Osteoblast (primary cell): ENCODE measurements at regions not wholly inside any gene's neighbourhood (a gene's known extent, or its start where the extent isn't known, plus 50 kb on each side); places are given as distances from the start of the nearest gene placed in this dataset.

Source experiments
- DNase-seq: peaks from one replicate; pipeline ENCODE4 v3.0.0; 2011; ENCODE audit warnings: low spot score, mixed read lengths; ENCODE audit not compliant: insufficient read length; ENCODE audit errors: missing footprints
- H2AFZ ChIP-seq: 2 replicates; pipeline ENCODE4 v1.6.0; 2011; ENCODE audit warnings: mild to moderate bottlenecking, low read length
- H3K27ac ChIP-seq: 2 replicates; pipeline ENCODE4 v1.5.1; 2011; ENCODE audit warnings: mild to moderate bottlenecking, low read depth, low read length, moderate library complexity
- H3K27me3 ChIP-seq: 2 replicates; pipeline ENCODE4 v1.6.0; 2012; ENCODE audit warnings: mild to moderate bottlenecking, control low read depth, inconsistent platforms, low read length, moderate library complexity; ENCODE audit not compliant: insufficient read depth
- H3K36me3 ChIP-seq: 2 replicates; pipeline ENCODE4 v1.5.1; 2011; ENCODE audit warnings: mild to moderate bottlenecking, low read length, control low read depth, moderate library complexity; ENCODE audit not compliant: insufficient read depth
- H3K4me1 ChIP-seq: 2 replicates; pipeline ENCODE4 v1.5.1; 2011; ENCODE audit warnings: mild to moderate bottlenecking, low read length, control low read depth, moderate library complexity; ENCODE audit not compliant: insufficient read depth
- H3K4me2 ChIP-seq: 2 replicates; pipeline ENCODE4 v1.6.0; 2011; ENCODE audit warnings: mild to moderate bottlenecking, low read length; ENCODE audit not compliant: insufficient read depth
- H3K4me3 ChIP-seq: fragments of 200-600 bp; sonication (generic); 3 replicates; pipeline ENCODE4 v1.5.1; 2012; ENCODE audit warnings: mild to moderate bottlenecking, low read length, inconsistent platforms; ENCODE audit not compliant: insufficient read depth
- H3K79me2 ChIP-seq: 2 replicates; pipeline ENCODE4 v1.6.0; 2012; ENCODE audit warnings: mild to moderate bottlenecking, low read length, control low read depth, inconsistent platforms; ENCODE audit not compliant: insufficient read depth
- H3K9me3 ChIP-seq: 2 replicates; pipeline ENCODE4 v1.5.1; 2011; ENCODE audit warnings: low read depth, low read length, control low read depth
- H4K20me1 ChIP-seq: 2 replicates; pipeline ENCODE4 v1.6.0; 2012; ENCODE audit warnings: mild to moderate bottlenecking, low read length, control low read depth; ENCODE audit not compliant: insufficient read depth
- TF ChIP-seq, protein P1 (sequence below): IDR thresholded peaks from 2 replicates; pipeline ENCODE4 v1.5.1; 2011; ENCODE audit warnings: mild to moderate bottlenecking, low read depth, low read length, moderate library complexity; ENCODE audit errors: extremely low read depth

DNA sequence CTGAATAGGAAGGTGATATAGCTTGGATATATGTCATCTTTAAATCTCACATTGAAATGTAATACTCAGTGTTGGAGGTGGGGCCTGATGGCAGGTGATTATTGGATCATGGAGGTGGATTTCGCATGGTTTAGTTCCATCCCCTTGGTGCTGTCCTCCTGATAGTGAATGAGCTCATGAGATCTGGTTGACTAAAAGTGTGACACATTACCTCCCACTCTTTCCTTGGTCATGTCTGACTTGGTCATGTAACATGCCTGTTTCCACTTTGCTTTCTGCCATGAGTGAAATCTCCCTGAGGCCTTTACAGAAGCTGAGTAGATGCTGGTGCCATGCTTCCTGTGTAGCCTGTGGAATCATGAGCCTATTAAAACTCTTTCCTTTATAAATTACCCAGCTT lies 664.5 kb upstream of the NR5A2 start:
- TF ChIP-seq, protein P1, sequence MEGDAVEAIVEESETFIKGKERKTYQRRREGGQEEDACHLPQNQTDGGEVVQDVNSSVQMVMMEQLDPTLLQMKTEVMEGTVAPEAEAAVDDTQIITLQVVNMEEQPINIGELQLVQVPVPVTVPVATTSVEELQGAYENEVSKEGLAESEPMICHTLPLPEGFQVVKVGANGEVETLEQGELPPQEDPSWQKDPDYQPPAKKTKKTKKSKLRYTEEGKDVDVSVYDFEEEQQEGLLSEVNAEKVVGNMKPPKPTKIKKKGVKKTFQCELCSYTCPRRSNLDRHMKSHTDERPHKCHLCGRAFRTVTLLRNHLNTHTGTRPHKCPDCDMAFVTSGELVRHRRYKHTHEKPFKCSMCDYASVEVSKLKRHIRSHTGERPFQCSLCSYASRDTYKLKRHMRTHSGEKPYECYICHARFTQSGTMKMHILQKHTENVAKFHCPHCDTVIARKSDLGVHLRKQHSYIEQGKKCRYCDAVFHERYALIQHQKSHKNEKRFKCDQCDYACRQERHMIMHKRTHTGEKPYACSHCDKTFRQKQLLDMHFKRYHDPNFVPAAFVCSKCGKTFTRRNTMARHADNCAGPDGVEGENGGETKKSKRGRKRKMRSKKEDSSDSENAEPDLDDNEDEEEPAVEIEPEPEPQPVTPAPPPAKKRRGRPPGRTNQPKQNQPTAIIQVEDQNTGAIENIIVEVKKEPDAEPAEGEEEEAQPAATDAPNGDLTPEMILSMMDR = no peak
- Histone ChIP-seq H3K4me2 (no peak overlapping the region), H3K27me3 (no peaks in the 10 kb centered on the region), H3K79me2 (no peaks in the 10 kb centered on the region), H3K4me1 (no peaks in the 10 kb centered on the region), H3K9me3 (no peaks in the 10 kb centered on the region), H3K27ac (no peak overlapping the region), H4K20me1 (no peaks in the 10 kb centered on the region), H3K4me3 (no peak overlapping the region), H3K36me3 (no peaks in the 10 kb centered on the region), H2AFZ (no peak overlapping the region)
- no peak for DNase-seq

DNA sequence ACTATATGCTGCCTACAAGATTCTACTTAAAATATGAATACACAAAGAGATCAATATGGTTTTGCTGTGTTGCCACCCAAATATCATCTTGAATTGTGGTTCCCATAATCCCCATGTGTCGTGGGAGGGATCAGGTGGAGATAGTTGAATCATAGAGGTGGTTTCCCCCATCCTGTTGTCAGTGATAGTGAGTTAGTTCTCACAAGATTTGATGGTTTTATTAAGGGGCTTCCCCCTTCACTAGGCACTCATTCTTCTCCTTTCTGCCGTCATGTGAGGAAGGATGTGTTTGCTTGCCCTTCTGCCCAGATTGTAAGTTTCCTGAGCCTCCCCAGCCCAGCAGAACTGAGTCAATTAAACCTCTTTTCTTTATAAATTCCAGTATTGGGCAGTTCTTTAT lies 654.4 kb upstream of the NR5A2 start:
- Histone ChIP-seq H3K4me3 (no peak overlapping the region), H3K9me3 (no peaks in the 10 kb centered on the region), H3K4me1 (no peaks in the 10 kb centered on the region), H3K36me3 (no peaks in the 10 kb centered on the region), H4K20me1 (no peaks in the 10 kb centered on the region), H2AFZ (no peak overlapping the region), H3K79me2 (no peaks in the 10 kb centered on the region), H3K27ac (no peak overlapping the region), H3K4me2 (no peak overlapping the region), H3K27me3 (no peaks in the 10 kb centered on the region)
- TF ChIP-seq, protein P1 = no peak
- DNase-seq = no peak

DNA sequence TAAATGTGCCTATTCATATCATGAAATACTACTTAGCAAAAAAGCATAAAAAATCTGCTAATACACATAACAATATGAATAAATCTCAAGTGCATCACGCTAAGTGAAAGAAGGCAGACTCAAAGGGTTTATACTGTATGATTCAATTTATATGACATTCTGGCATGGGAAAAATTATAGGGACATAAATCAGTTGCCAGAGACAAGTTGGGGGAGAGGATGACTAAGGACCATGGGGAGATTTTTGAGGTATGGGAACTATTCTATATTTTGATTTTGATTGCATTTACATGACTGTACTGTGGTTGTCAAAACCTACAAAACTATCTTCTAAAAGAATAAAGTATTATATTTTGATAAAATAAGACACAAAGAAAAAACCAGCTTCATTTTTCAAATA lies 650.3 kb upstream of the NR5A2 start:
- no peaks in the 10 kb centered on the region for H3K4me1 ChIP-seq
- TF ChIP-seq, protein P1 = no peak
- H3K9me3 ChIP-seq = no peaks in the 10 kb centered on the region
- no peaks in the 10 kb centered on the region for H3K79me2 ChIP-seq
- H3K27me3 ChIP-seq = no peaks in the 10 kb centered on the region
- no peak overlapping the region for H2AFZ ChIP-seq
- no peak overlapping the region for H3K4me2 ChIP-seq
- H3K36me3 ChIP-seq = no peaks in the 10 kb centered on the region
- H3K4me3 ChIP-seq = no peak overlapping the region
- no peak overlapping the region for H3K27ac ChIP-seq
- no peaks in the 10 kb centered on the region for H4K20me1 ChIP-seq
- DNase-seq = no peak

DNA sequence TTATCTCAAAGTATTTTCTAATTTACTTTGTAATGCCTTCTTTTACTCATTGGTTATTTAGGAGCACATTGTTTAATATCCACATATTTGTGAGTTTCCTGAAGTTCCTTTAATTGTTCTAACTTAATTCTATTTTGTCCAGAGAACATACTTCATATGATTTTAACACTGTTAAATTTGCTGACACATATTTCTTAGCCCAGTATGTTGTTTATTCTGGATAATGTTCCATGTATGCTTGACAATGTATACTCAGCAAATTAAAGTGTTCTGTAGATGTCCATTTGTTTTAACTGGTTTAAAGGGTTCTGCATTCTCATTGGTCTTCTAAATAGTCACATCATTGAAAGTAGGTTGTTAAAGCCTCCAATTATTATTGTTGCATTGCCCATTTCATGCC lies 643.7 kb upstream of the NR5A2 start:
- DNase-seq = no peak
- TF ChIP-seq, protein P1 = no peak
- no peak overlapping the region for H2AFZ ChIP-seq

More for the DNA sequence above, 643.7 kb upstream of the NR5A2 start:
- H3K36me3 ChIP-seq = no peaks in the 10 kb centered on the region
- no peaks in the 10 kb centered on the region for H3K4me1 ChIP-seq
- no peaks in the 10 kb centered on the region for H4K20me1 ChIP-seq
- no peaks in the 10 kb centered on the region for H3K79me2 ChIP-seq
- H3K4me3 ChIP-seq = no peak overlapping the region
- no peak overlapping the region for H3K27ac ChIP-seq
- no peaks in the 10 kb centered on the region for H3K27me3 ChIP-seq
- H3K4me2 ChIP-seq = no peak overlapping the region
- H3K9me3 ChIP-seq = no peaks in the 10 kb centered on the region
